ENCODE measurements at regions not wholly inside any gene's neighbourhood (a gene's known extent, or its start where the extent isn't known, plus 50 kb on each side); places are given as distances from the start of the nearest gene placed in this dataset.
A peak's percentile ranks its signal among the peaks of the same experiment; 100 is the strongest.

DNA sequence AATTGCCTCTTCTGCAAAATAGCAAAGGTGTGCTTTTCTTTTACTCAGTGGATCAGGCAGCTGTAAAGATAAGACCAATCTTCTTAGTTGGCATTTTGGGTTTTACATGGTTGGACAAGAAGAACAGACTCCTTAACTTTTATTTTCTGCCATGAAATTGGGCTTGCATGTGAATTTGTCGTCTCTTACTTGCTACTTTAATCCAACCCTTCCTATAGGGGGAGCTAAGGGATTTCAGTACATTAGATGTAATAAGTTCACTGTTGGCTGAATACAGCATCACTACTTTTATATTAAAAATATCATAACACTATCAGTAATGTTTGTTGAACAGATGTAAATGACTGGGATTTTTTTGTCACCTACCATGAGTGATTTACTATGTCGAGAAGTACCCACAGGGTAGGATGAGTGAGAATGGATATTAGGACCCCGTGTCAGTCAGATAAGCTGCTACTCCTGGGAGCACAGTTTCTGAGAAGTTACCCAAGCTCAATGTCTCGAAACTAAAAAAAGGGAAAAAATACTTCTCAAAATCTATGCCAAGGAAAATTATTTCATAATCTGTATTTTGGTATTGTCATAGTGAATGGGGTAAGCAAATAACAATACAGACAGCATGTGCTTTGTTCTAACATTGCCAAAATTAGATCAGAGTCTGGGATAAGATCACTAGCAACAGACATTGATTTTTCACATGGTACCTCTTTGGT, 127.4 kb upstream of the AGR3 start:
- Histone ChIP-seq H3K9ac (ENCODE audit: low read length) (no peak overlapping the region), H3K9me3 (ENCODE audit: control extremely low read depth in 1 of 3, control insufficient read depth in 2 of 3, insufficient read depth in 1 of 3, low read length in 2 of 3) (no peaks in the 10 kb centered on the region), H2AFZ (ENCODE audit: insufficient read depth, low read depth, low read length, poor library complexity, severe bottlenecking) (no peak overlapping the region), H3K4me1 (ENCODE audit: control insufficient read depth in 2 of 2, insufficient read depth in 2 of 2, low read length in 2 of 2) (peaks cover 0 to 2% of the 10 kb centered on the region in 2 donors), H4K20me1 (ENCODE audit: control insufficient read depth, insufficient read depth, low read length, poor library complexity, severe bottlenecking) (no peaks in the 10 kb centered on the region), H3K27ac (ENCODE audit: low read length in 2 of 2) (no peak overlapping the region), H3K4me2 (replicated peaks; ENCODE audit: low read depth, low read length, poor library complexity, severe bottlenecking) (no peak overlapping the region), H3K36me3 (replicated peaks in 1 of 2; ENCODE audit: control extremely low read depth in 1 of 2, control insufficient read depth in 1 of 2, extremely low read depth in 1 of 2, insufficient read depth in 2 of 2, low read length in 1 of 2) (no peaks in the 10 kb centered on the region), H3K79me2 (ENCODE audit: control insufficient read depth, insufficient read depth, low read length) (no peaks in the 10 kb centered on the region), H3K27me3 (replicated peaks in 1 of 4; ENCODE audit: control extremely low read depth in 1 of 4, control insufficient read depth in 3 of 4, insufficient read depth in 4 of 4, low read length in 3 of 4) (no peaks in the 10 kb centered on the region), H3K4me3 (ENCODE audit: control extremely low read depth in 1 of 5, extremely low read depth in 1 of 5, insufficient read depth in 1 of 5, low read depth in 2 of 5, low read length in 4 of 5) (no peak overlapping the region)
- Mint-ChIP-seq H3K9me3 (ENCODE audit: insufficient read depth) (no peaks in the 10 kb centered on the region), H3K27ac (no peak overlapping the region), H3K27me3 (no peaks in the 10 kb centered on the region), H3K4me1 (peaks cover 6% of the 10 kb centered on the region), H3K4me3 (no peak overlapping the region)
- intact Hi-C loops (cut with micrococcal nuclease) = no loop called here
- WGBS (ENCODE audit: insufficient coverage) = 71% methylated on average over 1 of the region's 4 CpGs
- ChIA-PET CTCF (interaction anchor here (1.1 to 2.4 kb wide), 3 partner anchors 20 to 293 kb away, joined by 3 to 11 read pairs (median 4); no protein-coding TSS in a partner anchor), POLR2A (interaction anchor here (0.6 kb wide), 1 partner anchor 289 kb away, joined by 3 read pairs; no protein-coding TSS in a partner anchor)
- ATAC-seq (ENCODE audit: low read depth) (no peak), DNase-seq (peak; percentile 10)
- TF ChIP-seq, protein P1, sequence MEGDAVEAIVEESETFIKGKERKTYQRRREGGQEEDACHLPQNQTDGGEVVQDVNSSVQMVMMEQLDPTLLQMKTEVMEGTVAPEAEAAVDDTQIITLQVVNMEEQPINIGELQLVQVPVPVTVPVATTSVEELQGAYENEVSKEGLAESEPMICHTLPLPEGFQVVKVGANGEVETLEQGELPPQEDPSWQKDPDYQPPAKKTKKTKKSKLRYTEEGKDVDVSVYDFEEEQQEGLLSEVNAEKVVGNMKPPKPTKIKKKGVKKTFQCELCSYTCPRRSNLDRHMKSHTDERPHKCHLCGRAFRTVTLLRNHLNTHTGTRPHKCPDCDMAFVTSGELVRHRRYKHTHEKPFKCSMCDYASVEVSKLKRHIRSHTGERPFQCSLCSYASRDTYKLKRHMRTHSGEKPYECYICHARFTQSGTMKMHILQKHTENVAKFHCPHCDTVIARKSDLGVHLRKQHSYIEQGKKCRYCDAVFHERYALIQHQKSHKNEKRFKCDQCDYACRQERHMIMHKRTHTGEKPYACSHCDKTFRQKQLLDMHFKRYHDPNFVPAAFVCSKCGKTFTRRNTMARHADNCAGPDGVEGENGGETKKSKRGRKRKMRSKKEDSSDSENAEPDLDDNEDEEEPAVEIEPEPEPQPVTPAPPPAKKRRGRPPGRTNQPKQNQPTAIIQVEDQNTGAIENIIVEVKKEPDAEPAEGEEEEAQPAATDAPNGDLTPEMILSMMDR (IDR thresholded peaks at IDR 0.05) = peak; percentile 18
- TF ChIP-seq EZH2 (IDR thresholded peaks at IDR 0.05; ENCODE audit: borderline replicate concordance, insufficient read depth, low read depth, low read length, poor library complexity, severe bottlenecking) = no peak

DNA sequence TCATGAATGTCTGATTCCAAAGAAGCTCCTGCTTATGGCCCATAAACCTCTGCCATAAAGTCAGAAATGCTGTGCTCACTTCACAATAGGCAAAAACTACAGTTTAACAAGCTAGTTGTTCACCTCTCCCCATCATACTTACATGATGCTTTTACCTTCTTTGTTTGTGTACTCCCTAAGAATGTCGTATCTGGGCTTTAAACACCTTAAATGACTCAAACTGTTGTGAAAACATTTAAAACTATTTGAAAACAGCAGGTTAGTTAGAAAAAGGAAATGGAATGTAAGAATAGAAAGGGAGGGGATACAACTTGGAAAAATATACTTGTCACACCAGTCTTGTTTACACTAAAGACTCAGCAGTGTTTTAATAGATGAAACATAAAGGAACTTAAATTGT, 128.2 kb upstream of the AGR3 start:
- H3K9ac ChIP-seq (ENCODE audit: low read length) = no peak overlapping the region
- H3K79me2 ChIP-seq (ENCODE audit: control insufficient read depth, insufficient read depth, low read length) = no peaks in the 10 kb centered on the region
- H3K4me2 ChIP-seq (replicated peaks; ENCODE audit: low read depth, low read length, poor library complexity, severe bottlenecking) = no peak overlapping the region
- TF ChIP-seq EZH2 (IDR thresholded peaks at IDR 0.05; ENCODE audit: borderline replicate concordance, insufficient read depth, low read depth, low read length, poor library complexity, severe bottlenecking) = no peak
- TF ChIP-seq, protein P1 (IDR thresholded peaks at IDR 0.05) = no peak
- DNase-seq (no peak), ATAC-seq (ENCODE audit: low read depth) (no peak)
- H3K4me1 ChIP-seq (ENCODE audit: control insufficient read depth in 2 of 2, insufficient read depth in 2 of 2, low read length in 2 of 2) = peaks cover 0 to 2% of the 10 kb centered on the region in 2 donors
- no peak overlapping the region for H3K27ac ChIP-seq (ENCODE audit: low read length in 2 of 2)
- no peak overlapping the region for H3K4me3 ChIP-seq (ENCODE audit: control extremely low read depth in 1 of 5, extremely low read depth in 1 of 5, insufficient read depth in 1 of 5, low read depth in 2 of 5, low read length in 4 of 5)
- no CpG with 5 or more reads among the region's 1 CpG for WGBS (ENCODE audit: insufficient coverage)
- H3K36me3 ChIP-seq (replicated peaks in 1 of 2; ENCODE audit: control extremely low read depth in 1 of 2, control insufficient read depth in 1 of 2, extremely low read depth in 1 of 2, insufficient read depth in 2 of 2, low read length in 1 of 2) = no peaks in the 10 kb centered on the region
- no peak overlapping the region for H2AFZ ChIP-seq (ENCODE audit: insufficient read depth, low read depth, low read length, poor library complexity, severe bottlenecking)
- no peaks in the 10 kb centered on the region for H3K27me3 Mint-ChIP-seq
- no peaks in the 10 kb centered on the region for H3K27me3 ChIP-seq (replicated peaks in 1 of 4; ENCODE audit: control extremely low read depth in 1 of 4, control insufficient read depth in 3 of 4, insufficient read depth in 4 of 4, low read length in 3 of 4)
- no peak overlapping the region for H3K4me3 Mint-ChIP-seq
- POLR2A ChIA-PET = no interaction called here
- no peaks in the 10 kb centered on the region for H4K20me1 ChIP-seq (ENCODE audit: control insufficient read depth, insufficient read depth, low read length, poor library complexity, severe bottlenecking)
- peaks cover 6% of the 10 kb centered on the region for H3K4me1 Mint-ChIP-seq
- intact Hi-C loops (cut with micrococcal nuclease) = no loop called here
- H3K9me3 ChIP-seq (ENCODE audit: control extremely low read depth in 1 of 3, control insufficient read depth in 2 of 3, insufficient read depth in 1 of 3, low read length in 2 of 3) = no peaks in the 10 kb centered on the region
- H3K9me3 Mint-ChIP-seq (ENCODE audit: insufficient read depth) = no peaks in the 10 kb centered on the region
- no peak overlapping the region for H3K27ac Mint-ChIP-seq
- CTCF ChIA-PET = interaction anchor here (1.2 to 2.4 kb wide), 2 partner anchors 21 to 292 kb away, joined by 3 to 11 read pairs; no protein-coding TSS in a partner anchor

Data from B cell (primary cell).